NCI-H2196 (cell line): ENCODE measurements at regions not wholly inside any gene's neighbourhood (a gene's known extent, or its start where the extent isn't known, plus 50 kb on each side); places are given as distances from the start of the nearest gene placed in this dataset.

Source experiments
- DNase-seq: peaks from one replicate; lab custom pipeline; 2025; ENCODE audit not compliant: unreplicated experiment; lab: John Stamatoyannopoulos, UW

GRCh38 chr16:74183601-74184360 lies 112.8 kb upstream of the PSMD7 start:
- DNase-seq, result no peak

- no peak for DNase-seq
Observed at GRCh38 chr16:74169687-74170376, 126.8 kb upstream of the PSMD7 start.

GRCh38 chr16:74169066-74169465 lies 127.5 kb upstream of the PSMD7 start:
- DNase-seq, result no peak

- no peak for DNase-seq
Observed at GRCh38 chr16:74168445-74168844, 128.2 kb upstream of the PSMD7 start.

- DNase-seq, result no peak
Observed at GRCh38 chr16:74166456-74166855, 130.2 kb upstream of the PSMD7 start.

- no peak for DNase-seq
Observed at GRCh38 chr16:74165566-74166080, 131.0 kb upstream of the PSMD7 start.

GRCh38 chr16:74160759-74161158 lies 135.9 kb upstream of the PSMD7 start:
- DNase-seq, result no peak

GRCh38 chr16:74153773-74154172 lies 142.8 kb upstream of the PSMD7 start:
- no peak for DNase-seq

- no peak for DNase-seq
Observed at GRCh38 chr16:74146643-74147042, 150.0 kb upstream of the PSMD7 start.

- DNase-seq, result no peak
Observed at GRCh38 chr16:74143171-74143570, 153.4 kb upstream of the PSMD7 start.

GRCh38 chr16:74141015-74141414 lies 155.6 kb upstream of the PSMD7 start:
- DNase-seq, result no peak

GRCh38 chr16:74140557-74140956 lies 156.1 kb upstream of the PSMD7 start:
- DNase-seq, result no peak

- no peak for DNase-seq
Observed at GRCh38 chr16:74123826-74124225, 172.8 kb upstream of the PSMD7 start.

GRCh38 chr16:74123195-74123594 lies 173.4 kb upstream of the PSMD7 start:
- no peak for DNase-seq

- DNase-seq, result no peak
Observed at GRCh38 chr16:74117798-74118197, 178.8 kb upstream of the PSMD7 start.

GRCh38 chr16:74113545-74113944 lies 183.1 kb upstream of the PSMD7 start:
- no peak for DNase-seq

GRCh38 chr16:74111456-74111982 lies 185.1 kb upstream of the PSMD7 start:
- no peak for DNase-seq

- DNase-seq, result no peak
Observed at GRCh38 chr16:74107795-74108610, 188.6 kb upstream of the PSMD7 start.

GRCh38 chr16:74104022-74104421 lies 192.6 kb upstream of the PSMD7 start:
- DNase-seq, result no peak

GRCh38 chr16:74101379-74102137 lies 195.1 kb upstream of the PSMD7 start:
- no peak for DNase-seq
